Gastroesophageal sphincter (tissue), 3 donors: ENCODE measurements at regions not wholly inside any gene's neighbourhood (a gene's known extent, or its start where the extent isn't known, plus 50 kb on each side); places are given as distances from the start of the nearest gene placed in this dataset.

Experiments
- CTCF ChIP-seq, 4 experiments: fragments of 200-600 bp in 2 of 4; fragments of 450-650 bp in 2 of 4; sonication (generic) in 1 of 4; IDR thresholded peaks; one replicate each; pipeline ENCODE4 v1.5.1; 2017 to 2019; ENCODE audit warnings: antibody characterized with exemption in 4 of 4, mild to moderate bottlenecking in 2 of 4, moderate library complexity in 2 of 4
- POLR2A ChIP-seq, 2 donors: fragments of 450-650 bp; IDR thresholded peaks; one replicate each; pipeline ENCODE4 v1.6.1; 2017; ENCODE audit warnings: antibody characterized with exemption in 2 of 2, mild to moderate bottlenecking in 2 of 2, moderate library complexity in 1 of 2

- TF ChIP-seq CTCF (IDR thresholded peaks at IDR 0.05) (no peak), POLR2A (IDR thresholded peaks at IDR 0.05) (no peak)
Observed at GRCh38 chr3:106566277-106566676, 697.5 kb upstream of the CBLB start.
